CD4-positive, alpha-beta T cell (primary cell): ENCODE measurements at regions not wholly inside any gene's neighbourhood (a gene's known extent, or its start where the extent isn't known, plus 50 kb on each side); places are given as distances from the start of the nearest gene placed in this dataset.

ENCODE experiments used
- ATAC-seq: fragments of 200-7000 bp; cut with Tn5 transposase; one replicate; pipeline ENCODE4 v1.10.0; 2022; ENCODE audit warnings: mild to moderate bottlenecking; ENCODE audit not compliant: poor library complexity
- CTCF ChIA-PET: fragments of 350-600 bp; sonication (Branson Sonifier 250); formaldehyde crosslinking; loops from one replicate; lab custom pipeline; 2021; ENCODE audit warnings: antibody characterized with exemption, inconsistent platforms; lab: Charles Lee
- POLR2A ChIA-PET: fragments of 350-600 bp; sonication (Branson Sonifier 250); formaldehyde crosslinking; loops from one replicate; lab custom pipeline; 2021; ENCODE audit warnings: antibody characterized with exemption, inconsistent platforms; lab: Charles Lee
- DNase-seq, 14 experiments: peaks; one replicate each; pipeline ENCODE4 v3.0.0-alpha.2; 2013 to 2020; ENCODE audit warnings: mixed read lengths in 2 of 14
- H3K27ac ChIP-seq, 2 donors: one replicate each; pipeline versions ENCODE4 v1.5.1 to v1.7.0; 2013; ENCODE audit warnings: low read length in 2 of 2, low read depth in 1 of 2, mild to moderate bottlenecking in 1 of 2
- H3K27me3 ChIP-seq, 2 experiments: 1 replicate in 1 of 2; 2 replicates in 1 of 2; pipeline versions ENCODE4 v1.6.1 to v1.7.0; 2013; ENCODE audit warnings: low read length in 2 of 2, control low read depth in 1 of 2, mild to moderate bottlenecking in 1 of 2, moderate library complexity in 1 of 2; ENCODE audit not compliant: insufficient read depth in 2 of 2, control insufficient read depth in 1 of 2
- H3K36me3 ChIP-seq: one replicate; pipeline ENCODE4 v1.6.1; 2013; ENCODE audit warnings: low read length, control low read depth; ENCODE audit not compliant: insufficient read depth
- H3K4me1 ChIP-seq: one replicate; pipeline ENCODE4 v1.6.1; 2013; ENCODE audit warnings: low read length, control low read depth; ENCODE audit not compliant: insufficient read depth
- H3K4me3 ChIP-seq: one replicate; pipeline ENCODE4 v1.5.1; 2013; ENCODE audit warnings: mild to moderate bottlenecking, low read length, moderate library complexity
- H3K9me3 ChIP-seq, 2 experiments: 1 replicate in 1 of 2; 2 replicates in 1 of 2; pipeline versions ENCODE4 v1.6.1 to v1.7.0; 2013; ENCODE audit warnings: low read length in 2 of 2, mild to moderate bottlenecking in 2 of 2, control low read depth in 1 of 2, moderate library complexity in 1 of 2; ENCODE audit not compliant: control insufficient read depth in 1 of 2, insufficient read depth in 1 of 2
- H3K27ac Mint-ChIP-seq: one replicate; pipeline ENCODE4 v1.8.0; 2020; ENCODE audit warnings: mixed read lengths
- H3K27me3 Mint-ChIP-seq: one replicate; pipeline ENCODE4 v1.8.0; 2021; ENCODE audit warnings: mixed read lengths
- H3K36me3 Mint-ChIP-seq: one replicate; pipeline ENCODE4 v1.8.0; 2021; ENCODE audit warnings: low read depth, mixed read lengths
- H3K4me1 Mint-ChIP-seq: one replicate; pipeline ENCODE4 v1.8.0; 2021; ENCODE audit warnings: low read depth, mixed read lengths
- H3K4me3 Mint-ChIP-seq: one replicate; pipeline ENCODE4 v1.8.0; 2020; ENCODE audit warnings: mild to moderate bottlenecking, mixed read lengths
- H3K9me3 Mint-ChIP-seq: one replicate; pipeline ENCODE4 v1.8.0; 2020; ENCODE audit warnings: mixed read lengths
- intact Hi-C, 2 experiments: fragments of 100-400 bp; cut with DNase I in 1 of 2; cut with micrococcal nuclease in 1 of 2; formaldehyde crosslinking; loops; one replicate each; pipeline versions ENCODE4 v1.15.1 to v1.9.0; 2023 to 2025; cut with DNase I, micrococcal nuclease
- TF ChIP-seq, protein P1 (sequence below): fragments of 200-600 bp; IDR thresholded peaks from one replicate; pipeline ENCODE4 v1.8.0; 2022; ENCODE audit warnings: antibody characterized with exemption, mild to moderate bottlenecking

- H3K27me3 Mint-ChIP-seq: peaks cover 27% of the 10 kb centered on the region
- DNase-seq (no peak), ATAC-seq (no peak)
- no peaks in the 10 kb centered on the region for H3K36me3 ChIP-seq
- H3K9me3 Mint-ChIP-seq: no peaks in the 10 kb centered on the region
- TF ChIP-seq, protein P1, sequence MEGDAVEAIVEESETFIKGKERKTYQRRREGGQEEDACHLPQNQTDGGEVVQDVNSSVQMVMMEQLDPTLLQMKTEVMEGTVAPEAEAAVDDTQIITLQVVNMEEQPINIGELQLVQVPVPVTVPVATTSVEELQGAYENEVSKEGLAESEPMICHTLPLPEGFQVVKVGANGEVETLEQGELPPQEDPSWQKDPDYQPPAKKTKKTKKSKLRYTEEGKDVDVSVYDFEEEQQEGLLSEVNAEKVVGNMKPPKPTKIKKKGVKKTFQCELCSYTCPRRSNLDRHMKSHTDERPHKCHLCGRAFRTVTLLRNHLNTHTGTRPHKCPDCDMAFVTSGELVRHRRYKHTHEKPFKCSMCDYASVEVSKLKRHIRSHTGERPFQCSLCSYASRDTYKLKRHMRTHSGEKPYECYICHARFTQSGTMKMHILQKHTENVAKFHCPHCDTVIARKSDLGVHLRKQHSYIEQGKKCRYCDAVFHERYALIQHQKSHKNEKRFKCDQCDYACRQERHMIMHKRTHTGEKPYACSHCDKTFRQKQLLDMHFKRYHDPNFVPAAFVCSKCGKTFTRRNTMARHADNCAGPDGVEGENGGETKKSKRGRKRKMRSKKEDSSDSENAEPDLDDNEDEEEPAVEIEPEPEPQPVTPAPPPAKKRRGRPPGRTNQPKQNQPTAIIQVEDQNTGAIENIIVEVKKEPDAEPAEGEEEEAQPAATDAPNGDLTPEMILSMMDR: no peak
- no peak overlapping the region for H3K27ac Mint-ChIP-seq
- no peaks in the 10 kb centered on the region for H3K4me1 ChIP-seq
- ChIA-PET POLR2A (no interaction called here), CTCF (no interaction called here)
- no peaks in the 10 kb centered on the region for H3K27me3 ChIP-seq
- intact Hi-C loops: no loop called here
- no peaks in the 10 kb centered on the region for H3K9me3 ChIP-seq
- H3K36me3 Mint-ChIP-seq: no peaks in the 10 kb centered on the region
- no peaks in the 10 kb centered on the region for H3K4me1 Mint-ChIP-seq
- no peak overlapping the region for H3K4me3 Mint-ChIP-seq
- H3K4me3 ChIP-seq: no peak overlapping the region
- H3K27ac ChIP-seq: no peak overlapping the region
Measured at GRCh38 chr10:63077800-63078199, 55.3 kb upstream of the NRBF2 start.

- no peaks in the 10 kb centered on the region for H3K9me3 Mint-ChIP-seq
- DNase-seq (no peak), ATAC-seq (no peak)
- no peaks in the 10 kb centered on the region for H3K36me3 Mint-ChIP-seq
- no peak overlapping the region for H3K27ac Mint-ChIP-seq
- Histone ChIP-seq H3K36me3 (no peaks in the 10 kb centered on the region), H3K27ac (no peak overlapping the region), H3K9me3 (no peaks in the 10 kb centered on the region), H3K4me1 (no peaks in the 10 kb centered on the region), H3K4me3 (no peak overlapping the region), H3K27me3 (peaks cover 0 to 6% of the 10 kb centered on the region in 2 experiments)
- intact Hi-C loops: no loop called here
- ChIA-PET CTCF (no interaction called here), POLR2A (no interaction called here)
- H3K4me1 Mint-ChIP-seq: peaks cover 3% of the 10 kb centered on the region
- H3K4me3 Mint-ChIP-seq: no peak overlapping the region
- peaks cover 56% of the 10 kb centered on the region for H3K27me3 Mint-ChIP-seq
- TF ChIP-seq, protein P1: no peak
Measured at GRCh38 chr10:63072951-63073350, 60.2 kb upstream of the NRBF2 start.

DNA sequence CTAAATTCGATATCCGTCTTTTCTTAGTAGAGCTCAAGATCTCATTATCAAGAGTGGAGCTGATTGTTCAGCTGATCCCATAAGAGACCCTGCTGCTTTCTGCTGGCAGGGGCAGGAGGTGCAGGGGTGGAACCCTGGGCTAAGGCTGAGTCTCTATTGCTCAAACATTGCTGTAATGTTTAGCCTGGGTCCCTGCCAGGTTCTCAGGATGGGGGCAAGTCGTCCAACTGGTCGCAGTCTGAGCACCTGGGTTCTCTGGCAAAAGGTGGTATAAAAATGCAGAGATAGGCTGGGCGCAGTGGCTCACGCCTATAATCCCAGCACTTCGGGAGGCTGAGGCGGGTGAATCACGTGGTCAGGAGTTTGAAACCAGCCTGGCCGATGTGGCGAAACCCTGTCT is 62.0 kb upstream of the NRBF2 start:
- ATAC-seq (no peak), DNase-seq (no peak)
- H3K9me3 ChIP-seq: no peaks in the 10 kb centered on the region
- Mint-ChIP-seq H3K4me1 (peaks cover 4% of the 10 kb centered on the region), H3K9me3 (no peaks in the 10 kb centered on the region), H3K36me3 (no peaks in the 10 kb centered on the region), H3K4me3 (no peak overlapping the region), H3K27me3 (peaks cover 63% of the 10 kb centered on the region), H3K27ac (no peak overlapping the region)
- ChIA-PET CTCF (no interaction called here), POLR2A (no interaction called here)
- H3K27ac ChIP-seq: no peak overlapping the region
- H3K4me3 ChIP-seq: no peak overlapping the region
- TF ChIP-seq, protein P1: no peak
- peaks cover 6 to 10% of the 10 kb centered on the region in 2 experiments for H3K27me3 ChIP-seq
- no peaks in the 10 kb centered on the region for H3K4me1 ChIP-seq
- intact Hi-C loops: no loop called here
- H3K36me3 ChIP-seq: no peaks in the 10 kb centered on the region
